ENCODE measurements at regions not wholly inside any gene's neighbourhood (a gene's known extent, or its start where the extent isn't known, plus 50 kb on each side); places are given as distances from the start of the nearest gene placed in this dataset.

GRCh38 chr6:95743591-95743990 lies 166.3 kb downstream of the MANEA start:
- no peak for TF ChIP-seq CTCF (IDR thresholded peaks at IDR 0.05; ENCODE audit: low read depth, low read length)
- no peak for TF ChIP-seq EZH2phosphoT487 (IDR thresholded peaks at IDR 0.05; ENCODE audit: low read depth)

Data from OCI-LY3 (cell line).